Nucleus accumbens (tissue), 56 donors: ENCODE measurements at regions not wholly inside any gene's neighbourhood (a gene's known extent, or its start where the extent isn't known, plus 50 kb on each side); places are given as distances from the start of the nearest gene placed in this dataset.

ENCODE experiments used
- DNase-seq, 56 donors: peaks; one replicate each; lab custom pipeline; 2025; lab: John Stamatoyannopoulos, UW

DNA sequence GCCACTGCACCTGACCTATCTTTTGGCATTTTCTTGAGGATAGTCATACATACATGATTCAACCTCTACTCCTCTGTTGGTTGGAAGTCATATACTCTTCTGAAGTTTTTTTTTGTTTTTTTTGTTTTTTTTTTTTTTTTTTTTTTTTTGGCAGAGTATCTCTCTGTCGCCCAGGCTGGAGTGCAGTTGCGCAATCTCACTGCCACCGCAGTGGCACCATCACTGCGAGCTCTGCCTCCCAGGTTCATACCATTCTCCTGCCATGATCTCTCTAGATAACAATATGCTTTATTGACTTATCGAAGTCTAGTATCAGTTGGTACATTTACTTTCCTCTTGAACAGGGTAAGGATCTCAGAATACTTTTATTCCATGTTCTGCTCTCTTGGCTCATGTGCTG is 224.2 kb upstream of the WSCD1 start:
- no peak for DNase-seq

DNA sequence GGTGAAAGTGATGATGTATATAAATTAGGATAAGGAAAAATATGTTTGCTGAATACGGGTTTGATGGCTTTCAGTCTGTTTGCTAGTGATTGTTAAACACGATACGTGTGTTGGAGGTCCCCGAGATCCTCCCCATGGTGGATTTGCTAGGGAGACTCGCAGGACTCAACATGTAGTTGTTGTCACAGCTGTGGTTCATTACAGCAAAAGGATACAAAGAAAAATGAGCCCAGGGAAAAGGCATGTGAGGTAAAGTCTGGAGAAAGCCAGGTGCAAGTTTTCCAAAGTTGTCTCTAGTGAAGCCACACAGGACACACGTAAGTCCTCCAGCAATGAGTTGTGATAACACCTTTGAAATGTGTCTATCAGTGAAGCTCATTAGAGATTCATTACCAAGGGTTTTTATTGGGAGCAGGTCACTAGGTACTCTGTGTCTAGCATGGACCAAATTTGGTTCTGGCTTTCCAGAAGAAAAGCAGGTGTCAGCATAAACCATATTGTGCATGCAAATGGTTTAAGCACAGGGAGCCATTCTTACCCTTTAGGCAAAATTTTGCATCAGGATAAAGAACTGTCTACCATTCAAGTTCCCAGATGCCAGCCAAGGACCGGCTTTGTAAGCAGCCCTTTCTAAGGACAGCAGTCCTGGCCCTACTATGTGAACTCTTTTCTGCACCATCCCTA is 215.2 kb upstream of the WSCD1 start:
- no peak for DNase-seq

DNA sequence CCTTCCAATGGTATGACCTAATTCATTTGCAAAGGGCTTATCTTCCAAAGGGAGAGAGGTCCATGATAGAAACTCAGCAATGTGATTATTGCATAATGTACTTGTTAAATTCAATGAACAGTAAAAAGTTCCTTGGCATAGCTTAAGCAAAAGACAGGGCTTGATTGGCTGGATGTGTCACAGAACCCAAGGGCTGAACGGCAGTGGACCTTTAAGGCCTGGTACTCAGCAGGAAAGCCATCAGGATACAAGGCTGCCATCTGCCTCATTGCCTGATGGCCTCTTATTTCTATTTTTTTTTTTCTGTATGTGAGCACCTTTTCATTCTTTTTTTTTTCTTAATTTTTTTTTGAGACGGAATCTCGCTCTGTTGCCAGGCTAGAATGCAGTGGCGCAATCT is 208.9 kb upstream of the WSCD1 start:
- DNase-seq, result no peak

- no peak for DNase-seq
Observed at GRCh38 chr17:5861854-5862253, 208.3 kb upstream of the WSCD1 start.

- DNase-seq, result no peak
Observed at GRCh38 chr17:5862395-5862794, 207.8 kb upstream of the WSCD1 start.

DNA sequence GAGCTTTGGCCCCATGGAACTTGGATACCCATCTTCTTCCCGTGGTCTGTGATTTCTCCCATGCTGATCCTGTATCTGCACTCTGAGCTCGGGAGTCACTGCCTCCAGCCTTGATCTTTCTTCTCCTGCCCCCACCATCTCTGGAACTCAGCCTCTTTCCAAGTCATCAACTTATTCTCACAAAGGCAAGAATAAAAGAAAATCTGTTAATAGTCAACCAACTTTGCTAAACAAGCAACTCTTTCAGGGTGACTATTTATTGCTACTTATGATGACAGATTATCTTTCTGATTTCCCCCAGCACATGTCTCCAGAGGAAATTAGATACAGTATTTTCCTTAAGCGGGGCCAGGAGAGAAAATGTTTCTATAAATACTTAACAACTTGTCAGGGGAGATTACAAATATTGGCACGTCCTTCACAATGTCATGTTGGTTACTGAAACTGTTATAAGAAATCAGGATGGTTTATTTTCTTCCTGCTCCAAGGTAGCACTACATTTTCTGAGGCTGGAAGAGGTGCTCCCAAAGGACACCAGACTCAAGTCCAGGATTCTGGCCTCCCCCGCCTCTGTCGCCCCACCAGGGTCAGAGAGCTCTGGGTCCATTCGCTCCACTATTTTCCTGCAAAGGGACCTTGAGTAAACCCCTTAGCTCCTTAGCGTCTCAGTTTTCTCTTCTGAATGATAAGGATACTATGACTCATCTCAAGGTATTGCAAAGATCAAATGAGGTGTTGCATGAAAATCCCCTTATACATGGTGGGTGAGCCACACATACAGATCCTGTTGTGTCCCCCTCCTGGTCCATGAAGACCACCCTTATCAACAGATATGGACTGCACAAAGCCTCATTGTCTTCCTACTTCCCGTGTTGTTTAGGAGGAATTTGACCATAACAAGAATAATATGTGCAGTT is 205.2 kb upstream of the WSCD1 start:
- DNase-seq, result no peak

DNA sequence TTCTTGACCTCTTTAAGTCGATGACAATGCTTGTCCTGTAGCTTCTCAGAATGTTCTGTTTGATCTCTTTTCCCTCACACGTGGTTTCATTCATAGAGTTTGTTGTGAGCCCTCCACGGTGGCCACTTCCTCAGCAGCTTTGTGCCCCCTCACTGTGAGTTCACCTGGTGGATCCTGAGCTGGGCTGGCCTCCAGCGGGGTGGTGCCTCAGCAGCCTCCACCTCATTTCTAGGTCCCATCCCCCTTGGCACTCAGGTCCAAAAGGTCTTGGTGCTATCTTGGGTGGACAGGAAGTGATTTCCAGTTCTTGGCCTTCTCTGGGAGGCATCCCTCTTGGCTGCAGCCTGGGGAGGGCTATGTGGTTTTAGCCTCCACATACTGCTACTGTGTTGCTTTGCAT is 203.2 kb upstream of the WSCD1 start:
- DNase-seq, result no peak

GRCh38 chr17:5869041-5869745 is 201.0 kb upstream of the WSCD1 start:
- DNase-seq, result no peak

DNA sequence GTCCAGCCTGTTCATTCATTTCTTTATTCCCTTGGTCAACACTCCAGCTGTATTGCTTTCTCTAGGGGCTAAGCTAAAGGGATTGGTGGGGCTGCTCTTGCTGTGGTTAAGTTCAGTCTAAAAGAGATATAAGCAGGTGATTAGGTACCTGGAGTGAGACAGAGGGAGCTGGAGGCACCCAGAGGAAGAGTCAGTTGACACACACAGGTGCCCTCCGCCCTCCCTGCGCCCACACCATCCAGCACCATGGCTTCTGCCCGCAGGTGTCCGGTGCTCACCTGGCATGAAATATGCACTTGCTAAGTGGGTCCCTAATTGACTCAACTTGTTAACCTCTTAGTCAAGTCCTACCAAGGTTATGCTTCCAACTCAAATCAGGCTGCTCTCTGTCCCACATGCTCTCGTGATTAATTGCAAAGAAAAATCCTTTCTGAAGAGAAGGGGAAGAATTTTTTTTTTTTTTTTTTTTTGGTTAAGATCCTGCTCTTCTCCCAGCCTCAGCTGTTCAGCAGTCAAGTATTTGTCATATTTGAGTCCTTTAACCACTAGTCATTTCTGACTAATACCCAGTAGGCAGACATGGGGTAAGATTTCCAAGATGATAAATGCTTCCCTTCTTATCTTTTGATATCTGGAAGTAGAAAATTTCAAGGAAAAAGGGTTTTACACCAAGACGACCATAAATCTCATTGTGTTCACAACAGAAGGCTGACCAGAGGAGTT is 199.8 kb upstream of the WSCD1 start:
- DNase-seq, result no peak

- no peak for DNase-seq
Observed at GRCh38 chr17:5871666-5872065, 198.5 kb upstream of the WSCD1 start.

DNA sequence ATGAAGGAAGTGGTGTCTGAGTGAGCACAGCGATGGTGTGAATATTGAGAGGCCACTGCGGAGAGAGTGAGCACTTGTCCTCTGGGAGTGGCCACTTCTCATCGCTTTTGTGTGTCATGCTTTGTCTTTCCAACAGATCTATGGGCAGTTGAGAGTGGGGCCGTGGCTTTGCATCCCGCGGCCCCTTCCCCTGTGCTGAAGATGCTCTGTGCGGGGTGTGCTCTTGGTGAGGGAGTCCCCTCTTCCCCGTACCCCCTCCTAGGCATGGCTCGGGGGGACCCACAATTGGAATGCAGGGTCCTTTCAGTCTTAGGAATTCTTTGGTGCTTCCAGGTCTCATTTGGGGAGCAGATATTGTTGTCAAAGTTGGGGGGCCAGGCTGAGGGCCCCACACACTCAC is 197.3 kb upstream of the WSCD1 start:
- DNase-seq, result no peak

DNA sequence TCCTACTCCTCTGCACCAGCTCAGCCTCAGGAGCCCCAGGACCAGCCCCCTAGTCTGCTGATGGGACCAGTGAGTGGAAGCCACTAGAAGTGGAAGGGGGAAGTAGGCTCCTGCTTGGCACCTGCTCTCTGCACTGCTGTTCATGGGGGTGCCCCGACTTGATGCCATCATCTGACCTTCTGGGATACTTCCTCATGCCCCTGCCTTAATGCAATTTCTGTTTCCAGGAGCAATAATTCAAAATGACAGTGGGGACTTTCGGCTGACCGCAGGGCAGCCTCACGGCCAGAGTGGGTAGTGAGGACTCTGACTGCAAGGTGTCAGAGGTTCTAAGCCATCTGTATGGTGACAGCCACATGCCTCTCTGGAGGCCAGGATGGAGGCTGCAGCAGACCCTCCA is 196.4 kb upstream of the WSCD1 start:
- DNase-seq, result no peak

DNA sequence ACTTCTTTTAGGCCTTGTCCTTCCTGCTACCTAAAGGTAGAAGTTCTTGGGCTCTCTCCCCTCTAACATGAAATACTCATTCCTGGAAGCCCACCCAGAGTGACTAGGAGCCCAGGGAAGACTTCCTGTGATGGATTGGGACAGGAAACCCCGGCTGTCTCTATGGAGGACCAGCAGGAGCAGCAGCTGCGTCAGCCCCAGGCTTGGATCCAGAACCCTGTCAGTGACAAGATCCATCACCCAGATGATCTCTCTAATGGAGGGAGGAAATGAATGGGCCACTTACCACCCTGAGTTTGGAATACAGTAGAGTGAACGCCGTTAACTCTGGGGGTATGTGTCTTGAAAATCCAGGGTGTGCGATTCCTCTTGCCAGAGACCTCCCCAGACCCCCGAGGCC is 195.7 kb upstream of the WSCD1 start:
- peak in 12 of 56 donors; percentile 3 to 49 (median 18) for DNase-seq

- no peak for DNase-seq
Observed at GRCh38 chr17:5877366-5877765, 192.8 kb upstream of the WSCD1 start.

DNA sequence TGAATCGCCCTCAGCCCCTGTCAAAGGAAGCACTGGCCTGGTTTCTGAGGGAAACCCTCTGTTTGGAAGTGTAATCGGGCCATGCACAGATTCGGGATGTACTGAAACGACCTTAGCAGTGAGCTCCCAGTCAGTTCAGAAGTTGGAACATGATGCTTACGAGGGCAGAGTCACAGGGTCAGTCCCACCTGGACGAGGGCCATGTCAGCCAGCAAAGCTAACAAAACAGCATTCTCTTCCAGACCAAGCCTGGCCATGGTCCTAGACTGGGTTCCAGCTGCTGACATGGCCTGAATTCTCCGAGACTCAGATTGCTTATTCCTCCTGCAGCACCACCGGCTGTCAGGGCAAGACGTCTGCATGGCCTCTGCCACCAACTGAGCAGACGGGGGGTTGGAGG is 192.2 kb upstream of the WSCD1 start:
- DNase-seq, result peak in 54 of 56 donors; percentile 12 to 93 (median 73)

DNA sequence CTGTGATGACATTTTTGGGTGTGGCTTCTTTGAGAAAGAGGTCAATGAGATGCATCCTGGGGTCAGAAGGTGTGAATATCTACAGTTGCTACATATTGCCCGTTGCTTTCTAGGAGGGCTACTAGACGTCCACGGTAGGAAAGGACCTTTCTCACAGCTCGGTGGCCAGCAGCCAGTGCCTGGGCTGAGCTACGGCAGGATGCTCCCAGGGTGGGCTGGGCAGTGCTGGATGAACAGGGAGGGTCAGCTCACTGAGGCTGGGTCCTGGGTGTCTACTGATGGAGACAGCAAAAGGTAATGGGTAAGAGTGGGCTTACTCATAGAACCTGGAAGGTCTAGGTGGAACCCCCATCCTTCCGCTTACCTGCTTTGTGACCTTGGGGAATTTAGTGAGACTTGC is 188.3 kb upstream of the WSCD1 start:
- DNase-seq, result no peak

GRCh38 chr17:5883775-5884665 is 186.2 kb upstream of the WSCD1 start:
- no peak for DNase-seq

DNA sequence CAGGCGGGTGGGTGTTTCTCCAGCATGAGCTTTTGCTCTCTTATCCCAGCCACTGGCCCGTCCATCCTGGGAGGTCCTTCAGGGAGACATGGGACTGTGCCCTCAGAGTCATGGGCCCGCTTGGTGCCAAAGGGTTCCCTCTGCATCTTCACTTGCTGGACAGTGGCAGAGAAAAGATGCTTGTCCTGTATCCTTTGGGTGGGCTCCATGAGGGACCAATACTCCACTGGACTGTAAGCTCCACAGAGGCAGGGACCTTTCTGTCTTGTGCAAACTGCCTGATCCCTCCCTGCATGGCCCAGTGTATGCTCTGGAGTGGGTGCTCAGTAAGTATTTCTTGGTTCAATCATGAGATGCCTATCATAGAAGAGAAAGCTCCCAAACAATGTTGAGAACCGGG is 184.8 kb upstream of the WSCD1 start:
- DNase-seq, result no peak

DNA sequence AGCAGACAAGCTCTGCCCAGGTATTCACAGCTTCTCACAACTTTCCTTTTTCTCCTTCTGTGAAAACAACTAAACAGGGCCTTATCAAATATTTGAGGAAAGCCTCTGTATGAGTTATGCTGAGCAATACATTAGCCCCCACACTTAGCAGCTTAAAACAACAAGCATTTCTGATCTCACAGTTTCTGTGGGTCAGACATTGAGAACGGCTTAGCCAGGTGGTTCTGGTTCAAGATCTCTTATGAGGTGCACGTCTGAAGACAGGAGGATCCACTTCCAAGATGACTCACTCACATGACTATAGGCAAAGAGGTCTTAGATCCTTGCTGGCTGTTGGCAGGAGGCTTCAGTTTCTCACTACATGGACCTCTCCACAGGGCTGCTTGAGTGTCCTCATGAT is 181.4 kb upstream of the WSCD1 start:
- DNase-seq, result no peak
